PC-9 (cell line): ENCODE measurements at regions not wholly inside any gene's neighbourhood (a gene's known extent, or its start where the extent isn't known, plus 50 kb on each side); places are given as distances from the start of the nearest gene placed in this dataset.

Experiments
- CTCF ChIP-seq: fragments of 200-600 bp; sonication (generic); conservative IDR thresholded peaks from 2 replicates; pipeline ENCODE4 v1.6.1; 2017; ENCODE audit warnings: mixed run types, antibody characterized with exemption, mild to moderate bottlenecking, moderate library complexity
- EZH2 ChIP-seq: fragments of 200-600 bp; sonication (generic); IDR thresholded peaks from 2 replicates; pipeline ENCODE4 v1.8.0; 2017; ENCODE audit warnings: antibody characterized with exemption, low read depth

- no peak for TF ChIP-seq CTCF
- no peak for TF ChIP-seq EZH2
These were observed 830.5 kb downstream of the PDHA2 start for GRCh38 chr4:96670381-96670780.
